HG03439 (cell line): ENCODE measurements at regions not wholly inside any gene's neighbourhood (a gene's known extent, or its start where the extent isn't known, plus 50 kb on each side); places are given as distances from the start of the nearest gene placed in this dataset.

Experiments used
- ATAC-seq: cut with Tn5 transposase; IDR thresholded peaks from one replicate; pipeline ENCODE4 v1.9.1; 2021; ENCODE audit warnings: mild to moderate bottlenecking, moderate library complexity; ENCODE audit not compliant: unreplicated experiment

DNA sequence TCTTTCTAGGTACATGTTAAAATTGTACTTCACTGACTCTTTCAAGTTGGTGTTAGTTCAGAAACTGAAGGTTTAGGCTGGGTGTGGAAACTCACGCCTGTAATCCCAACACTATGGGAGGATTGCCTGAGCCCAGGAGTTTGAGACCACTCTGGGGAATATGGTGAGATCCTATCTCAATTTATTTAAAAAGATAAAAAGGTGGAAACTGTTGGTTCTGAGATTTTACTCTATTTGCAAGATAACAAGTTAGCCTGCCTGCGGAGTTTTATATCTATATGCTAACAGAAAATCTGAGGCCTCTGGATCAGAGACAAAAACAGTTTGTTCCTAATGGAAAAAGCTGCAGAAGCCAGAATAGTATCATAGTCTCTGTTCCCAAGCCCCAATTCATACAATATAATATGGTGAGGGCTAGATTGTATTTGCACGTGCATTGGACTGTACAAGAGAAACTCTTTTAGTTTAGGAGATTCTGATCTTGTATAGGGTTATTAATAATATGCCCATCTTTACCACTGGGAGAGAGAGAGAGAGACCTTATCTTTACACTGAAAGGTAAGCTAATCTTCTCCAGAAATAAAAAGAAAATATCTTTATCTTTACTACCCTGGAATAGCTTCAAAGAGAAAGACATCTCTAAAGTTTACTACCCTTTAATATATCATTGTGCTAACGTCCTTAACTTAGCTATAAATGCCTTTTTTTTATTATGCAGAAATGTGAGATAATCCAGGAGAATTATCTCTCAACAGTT is 1267.6 kb downstream of the OTOL1 start:
- ATAC-seq = no peak

DNA sequence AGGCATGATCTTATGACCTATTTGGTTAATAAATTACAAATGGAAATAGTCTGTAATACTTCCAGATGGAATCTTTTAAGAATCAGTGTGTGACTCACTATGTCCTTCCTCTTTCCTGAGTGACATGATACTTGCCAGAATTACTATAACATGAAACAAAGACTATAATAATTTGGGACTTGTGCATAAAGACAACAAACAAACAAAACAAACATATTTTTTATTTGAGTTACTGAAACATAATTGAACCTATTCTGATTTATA is 1268.1 kb downstream of the OTOL1 start:
- ATAC-seq = no peak

DNA sequence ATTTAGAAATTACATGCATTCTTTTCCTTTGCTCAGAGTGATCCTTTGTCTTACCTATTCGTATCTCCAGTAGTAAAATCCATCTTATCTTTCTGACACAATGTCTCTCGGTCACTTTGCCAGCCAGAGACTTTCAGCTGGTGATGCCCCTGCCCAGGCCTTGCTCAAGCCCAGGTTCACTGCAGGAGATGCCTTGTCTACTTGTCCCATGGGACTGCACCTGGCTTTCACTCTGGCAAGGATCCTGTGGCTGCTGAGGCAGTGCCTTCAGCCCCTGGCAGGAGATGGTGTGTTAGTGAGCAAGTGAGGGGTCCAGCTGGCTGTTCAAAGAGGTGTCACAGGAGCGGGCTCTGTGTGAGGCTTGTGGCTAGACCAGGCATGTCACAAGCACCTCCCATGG is 1268.9 kb downstream of the OTOL1 start:
- no peak for ATAC-seq

DNA sequence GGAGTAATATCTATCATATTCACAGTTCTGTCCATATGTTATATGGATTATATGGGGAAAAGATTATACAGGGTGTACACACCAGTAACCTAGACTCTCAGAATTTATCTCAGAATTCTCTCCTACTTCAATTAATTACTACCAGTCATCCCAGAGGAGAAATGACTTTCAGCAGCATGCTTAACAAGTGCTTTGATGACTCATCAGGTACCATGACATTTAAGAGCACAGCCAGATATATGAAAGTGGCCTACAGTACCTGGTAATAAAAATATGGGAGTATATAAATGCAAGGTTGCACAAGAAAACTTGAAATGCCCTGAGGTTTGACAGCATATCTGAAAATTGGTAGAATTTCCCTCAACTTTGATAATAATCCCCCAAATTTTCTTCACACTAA is 1273.0 kb downstream of the OTOL1 start:
- no peak for ATAC-seq

DNA sequence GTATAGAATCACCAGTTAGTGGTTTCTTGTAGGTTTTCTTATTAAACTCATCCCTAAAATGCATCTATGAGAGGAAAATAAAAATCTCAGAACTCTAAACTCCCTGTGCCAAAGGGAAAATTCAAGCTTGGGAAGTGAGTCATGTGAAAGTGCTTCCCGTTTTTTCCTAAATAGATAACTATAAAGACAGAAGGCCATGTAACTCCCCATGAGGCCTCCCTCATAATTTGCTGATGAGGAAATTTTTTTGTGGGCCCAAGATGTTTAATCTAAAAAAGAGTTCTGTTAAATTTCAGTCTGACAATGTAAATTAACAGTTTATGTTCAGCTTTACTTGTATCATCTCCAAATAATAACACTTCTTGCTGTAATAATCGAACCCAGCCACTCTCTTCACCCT is 1273.9 kb downstream of the OTOL1 start:
- ATAC-seq = no peak

DNA sequence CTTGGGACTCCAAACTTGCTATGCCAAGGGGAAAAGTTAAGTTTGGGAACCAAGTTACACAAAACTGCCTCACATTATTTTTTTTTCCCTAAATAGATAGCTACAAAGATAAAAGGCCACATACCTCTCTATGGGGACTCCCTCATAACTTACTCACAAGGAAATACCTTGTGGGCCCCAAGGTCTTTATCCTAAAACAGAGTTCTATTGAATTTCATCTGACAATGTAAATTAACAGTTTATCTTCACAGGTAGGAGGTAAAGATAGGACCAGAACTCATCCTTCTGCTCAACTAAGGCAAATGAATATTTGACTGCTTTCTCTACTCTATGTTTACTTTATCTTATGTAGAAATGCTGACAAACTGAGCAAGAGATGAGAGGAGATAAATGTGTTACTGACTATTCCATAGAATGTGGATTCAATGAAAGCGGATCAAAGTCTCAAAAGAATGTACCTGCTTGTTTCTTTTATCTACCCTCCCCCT is 1278.0 kb downstream of the OTOL1 start:
- no peak for ATAC-seq

DNA sequence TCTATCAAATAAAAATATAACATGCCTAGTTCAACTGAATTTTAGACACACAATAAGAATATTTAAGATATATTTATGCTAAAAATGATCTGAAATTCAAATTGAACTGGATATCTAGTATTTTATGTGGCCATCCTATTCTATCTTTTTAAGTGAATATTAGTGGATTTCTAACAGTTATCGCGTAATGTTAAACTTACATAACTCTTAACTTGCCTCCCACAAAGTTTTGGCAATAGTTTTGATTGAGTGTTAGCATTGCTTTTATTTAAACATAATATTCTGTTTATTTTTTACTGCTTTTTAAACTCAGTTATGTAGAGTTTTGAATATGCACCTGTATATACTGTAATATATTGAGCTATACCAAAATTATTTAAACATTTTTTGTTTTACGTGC is 1279.5 kb downstream of the OTOL1 start:
- ATAC-seq = no peak

DNA sequence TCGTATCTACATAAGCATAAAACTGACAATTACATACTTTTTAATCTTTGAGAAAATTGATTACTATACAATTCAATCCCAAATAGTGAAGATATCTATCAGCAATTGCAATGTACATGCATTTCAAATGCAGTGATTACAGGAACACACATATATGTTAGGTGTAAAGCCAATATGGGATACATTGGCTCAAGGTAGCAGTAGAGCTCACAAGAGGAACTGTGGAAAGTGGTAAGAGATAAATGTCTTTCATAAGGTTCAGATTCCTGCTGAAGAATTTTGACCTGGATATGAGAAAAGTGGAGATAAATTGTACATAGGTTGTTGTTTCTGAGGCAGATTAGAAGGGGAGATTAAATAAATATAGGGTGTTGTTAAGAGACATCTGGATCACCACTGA is 1280.5 kb downstream of the OTOL1 start:
- ATAC-seq = no peak

DNA sequence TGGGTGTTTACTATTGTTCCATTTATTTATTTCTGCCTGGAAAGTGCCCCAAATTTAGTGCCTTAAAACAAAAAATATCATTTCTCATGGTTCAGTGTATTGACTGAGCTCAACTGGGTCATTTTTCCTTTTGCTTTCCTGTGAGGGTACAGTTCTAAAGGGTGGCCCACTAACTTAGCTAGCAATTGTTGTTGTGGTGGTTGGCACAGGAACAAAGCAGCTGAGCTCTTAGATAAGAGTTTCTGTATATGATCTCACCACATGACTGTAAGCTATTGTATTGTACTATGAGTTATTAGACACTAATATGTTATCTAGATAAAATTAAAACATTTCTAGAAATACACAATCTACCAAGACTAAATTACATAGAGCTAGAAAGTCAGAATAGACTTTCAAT is 1283.7 kb downstream of the OTOL1 start:
- ATAC-seq = no peak

DNA sequence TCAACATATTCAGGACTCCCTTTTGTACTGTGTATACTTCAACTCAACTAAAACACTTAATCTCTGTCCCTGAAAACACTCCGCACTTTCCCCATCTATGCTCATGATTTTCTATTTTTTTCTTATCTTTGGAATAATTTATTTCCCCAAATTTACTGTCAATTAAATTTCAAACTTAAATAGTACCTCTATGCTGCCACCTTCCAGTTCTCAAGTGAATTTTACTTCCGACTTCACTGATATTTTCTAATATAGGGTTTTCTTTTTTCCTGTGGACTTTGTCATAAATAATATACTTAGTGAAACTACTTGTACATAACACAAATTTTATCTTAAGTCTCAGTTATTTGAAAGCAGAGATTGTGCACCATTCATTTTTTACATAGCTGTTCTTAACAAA is 1303.3 kb downstream of the OTOL1 start:
- ATAC-seq = no peak

DNA sequence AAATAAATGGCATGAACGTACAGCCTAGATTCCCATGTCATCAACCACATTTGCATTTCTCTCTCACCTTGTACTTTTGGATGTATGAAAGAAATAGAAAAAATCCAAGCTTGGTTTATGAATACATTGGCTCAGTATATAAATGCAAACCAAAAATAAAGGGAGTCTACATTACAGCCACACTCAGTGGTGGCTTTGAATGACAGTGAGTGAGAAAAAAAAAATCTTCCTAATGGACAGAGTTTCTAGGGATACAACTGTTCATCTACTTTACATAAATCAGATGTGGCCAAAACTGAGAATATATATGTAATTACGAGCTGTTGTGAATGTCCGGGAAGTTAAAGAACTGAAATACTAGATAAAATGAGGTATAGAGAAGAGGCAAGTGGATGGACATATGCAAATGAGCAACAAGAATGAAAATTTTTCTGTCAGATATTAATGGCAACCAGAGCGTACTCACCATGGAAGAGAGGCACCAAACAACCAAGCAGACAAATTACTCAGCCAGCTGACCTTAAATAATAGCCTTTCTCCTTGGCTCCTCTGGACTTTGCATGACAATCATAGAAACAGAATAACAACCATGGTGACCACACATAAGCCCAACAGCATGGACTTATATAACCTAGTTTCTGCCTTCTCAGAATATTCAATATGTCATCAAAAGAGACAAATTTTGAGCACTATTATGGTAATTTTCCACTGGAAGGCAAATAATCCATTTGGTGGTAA is 1305.8 kb downstream of the OTOL1 start:
- no peak for ATAC-seq

DNA sequence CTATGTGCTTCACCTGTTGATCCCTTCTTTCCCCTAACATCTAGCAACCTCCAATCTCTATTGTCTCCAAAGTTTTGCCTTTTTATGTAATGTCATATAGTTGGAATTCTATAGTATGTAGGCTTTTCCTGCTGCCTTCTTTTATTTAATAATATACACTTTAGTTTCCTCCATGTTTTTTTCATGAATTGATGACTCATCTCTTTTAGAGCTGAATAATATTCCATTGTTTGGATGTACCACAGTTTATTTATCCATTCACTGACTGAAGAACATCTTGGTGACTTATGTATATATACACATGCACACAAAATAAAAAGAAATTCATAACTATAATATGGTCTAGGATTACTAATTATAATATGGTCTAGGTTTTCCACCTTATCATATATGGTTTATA is 1314.2 kb downstream of the OTOL1 start:
- ATAC-seq = no peak

DNA sequence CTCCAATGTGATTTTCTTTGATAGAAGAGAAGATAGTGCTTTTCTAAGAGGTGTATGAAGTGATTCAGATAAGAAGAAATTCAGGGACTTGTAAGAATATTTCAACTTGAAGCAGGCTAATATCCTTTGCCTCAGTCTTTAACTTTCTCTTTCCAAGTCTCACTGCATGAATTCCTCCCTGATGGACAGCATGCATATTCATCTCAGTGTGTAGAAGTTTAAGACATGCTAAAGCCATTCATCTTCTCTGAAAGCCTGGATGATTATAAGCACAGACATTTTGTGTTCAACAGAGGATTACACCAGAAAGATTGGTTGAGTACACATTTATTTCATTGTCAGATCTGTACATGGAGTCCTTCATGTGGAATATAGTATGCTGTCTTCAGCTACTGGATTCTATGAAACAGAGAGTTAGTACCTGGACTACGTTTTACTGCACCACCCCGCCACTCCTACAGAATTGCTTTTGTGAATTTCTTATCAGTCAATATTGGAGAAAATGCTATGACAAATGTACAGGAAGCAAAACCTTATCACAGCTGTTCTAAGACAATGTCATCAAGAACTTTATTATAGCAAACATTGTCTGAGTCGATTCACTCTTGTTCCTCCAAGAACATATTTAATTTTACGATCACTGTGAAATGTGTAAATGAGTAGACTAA is 1346.1 kb downstream of the OTOL1 start:
- ATAC-seq = no peak

DNA sequence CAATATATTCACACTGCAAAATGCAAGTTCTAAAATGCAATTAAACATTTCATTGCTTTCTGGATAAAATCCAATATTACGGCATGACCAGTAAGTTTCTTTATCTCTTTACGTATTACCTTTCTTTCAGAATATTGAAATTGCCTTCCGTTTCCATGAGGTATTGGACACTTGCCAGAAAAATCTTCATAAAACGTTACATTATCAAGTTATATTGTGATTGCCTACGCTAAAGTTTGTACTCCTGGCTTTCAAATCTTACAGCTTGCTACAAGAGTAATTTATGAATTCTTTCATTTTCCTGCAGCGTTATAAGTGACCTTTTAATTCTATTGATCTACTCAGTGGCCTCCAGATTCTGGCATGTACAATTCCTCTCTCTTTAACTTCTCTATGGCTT is 1349.3 kb downstream of the OTOL1 start:
- no peak for ATAC-seq

DNA sequence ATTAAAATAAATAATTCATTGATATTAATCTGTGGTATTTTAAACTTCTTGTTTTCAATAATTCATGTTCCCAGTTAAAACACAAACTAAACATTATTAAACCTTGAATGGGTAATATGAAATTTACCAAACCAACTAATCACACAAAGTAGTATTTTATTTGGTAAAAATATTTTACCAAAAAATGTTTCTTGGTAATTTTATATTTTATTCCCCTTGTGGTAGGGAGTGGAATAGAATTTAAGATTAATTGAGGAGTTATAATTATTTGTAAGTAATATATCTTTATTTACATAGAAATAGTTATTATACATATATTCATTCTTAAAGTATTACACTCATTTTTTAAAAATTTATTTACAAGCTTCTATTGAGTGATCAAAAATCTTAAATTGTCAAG is 1350.9 kb downstream of the OTOL1 start:
- no peak for ATAC-seq

DNA sequence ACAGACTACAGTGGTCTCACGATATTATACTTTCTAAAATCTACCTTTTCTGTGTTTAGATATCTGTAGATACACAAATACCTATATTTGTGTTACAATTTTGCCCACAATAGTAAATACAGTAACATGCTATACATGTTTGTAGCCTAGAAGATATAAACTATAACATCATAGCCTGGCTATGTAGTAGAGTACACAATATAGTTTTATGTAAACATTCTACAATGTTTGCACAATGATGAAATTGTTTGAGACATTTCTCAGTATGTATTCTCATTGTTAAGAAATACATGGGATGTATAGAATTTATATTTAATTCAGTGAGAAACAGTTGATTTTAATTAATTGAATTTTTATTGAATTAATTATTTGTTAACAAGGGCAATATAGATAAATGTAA is 1367.0 kb downstream of the OTOL1 start:
- no peak for ATAC-seq

DNA sequence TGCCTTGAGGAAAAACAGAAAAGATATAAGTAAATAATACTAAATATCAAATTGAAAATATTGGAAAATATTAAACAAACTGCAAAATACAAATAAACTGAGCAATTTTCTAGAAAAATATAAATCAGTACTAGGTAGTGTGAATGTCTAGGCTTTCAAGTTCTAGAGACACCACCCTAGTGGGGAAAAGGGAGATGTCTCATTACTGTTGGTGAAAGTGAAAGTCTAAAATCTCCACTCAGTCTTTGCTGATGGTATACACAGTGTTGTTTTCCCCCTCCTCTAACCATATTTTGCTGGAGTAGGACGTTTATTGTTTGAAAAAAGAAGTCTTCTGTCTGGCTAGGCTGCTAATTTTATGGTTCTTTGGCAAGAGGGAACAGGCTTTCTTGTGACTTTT is 1368.9 kb downstream of the OTOL1 start:
- ATAC-seq = no peak

DNA sequence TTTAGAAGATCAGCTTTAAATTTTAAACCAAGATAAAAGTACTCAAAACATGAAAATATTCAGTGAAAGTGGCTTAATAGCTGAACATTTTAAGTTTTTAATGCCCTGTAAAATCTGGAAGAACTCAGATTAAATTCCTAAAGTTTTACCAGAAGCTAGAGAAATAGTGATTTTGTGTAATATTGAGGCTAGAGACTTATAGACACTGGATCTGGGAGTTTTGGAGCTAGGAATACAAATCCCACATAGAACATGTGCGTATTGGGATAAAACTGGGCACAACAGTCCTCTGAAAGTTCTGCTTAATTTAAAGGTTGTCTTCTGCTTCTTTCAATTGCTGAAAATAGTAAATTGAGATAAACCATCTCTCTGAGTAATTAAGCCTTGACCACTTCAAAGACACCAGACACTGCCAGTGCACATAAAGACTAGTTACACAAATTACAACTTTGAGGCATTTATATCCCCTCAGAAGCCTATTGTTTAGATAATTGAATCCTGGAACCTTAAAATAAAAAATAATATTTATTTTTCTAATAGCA is 1382.5 kb downstream of the OTOL1 start:
- ATAC-seq = no peak

DNA sequence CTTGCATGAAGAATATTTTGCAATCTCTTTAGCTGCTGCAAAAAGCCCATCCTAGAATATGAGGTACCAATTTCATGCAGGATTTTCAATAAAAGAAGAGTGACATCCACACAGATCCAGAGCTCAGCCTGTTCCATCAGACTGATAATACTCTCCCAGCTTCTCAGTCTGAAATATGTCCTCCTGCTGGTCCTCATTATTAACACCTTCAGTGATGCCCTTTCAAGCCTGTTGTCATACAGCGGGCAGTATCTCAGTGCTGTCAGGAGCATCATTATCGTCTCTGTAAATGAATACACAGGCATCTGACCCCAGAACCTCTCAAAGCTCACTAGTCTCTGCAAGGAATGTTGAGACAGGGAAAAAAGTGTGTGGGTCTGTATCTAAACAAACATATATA is 1387.8 kb downstream of the OTOL1 start:
- no peak for ATAC-seq

DNA sequence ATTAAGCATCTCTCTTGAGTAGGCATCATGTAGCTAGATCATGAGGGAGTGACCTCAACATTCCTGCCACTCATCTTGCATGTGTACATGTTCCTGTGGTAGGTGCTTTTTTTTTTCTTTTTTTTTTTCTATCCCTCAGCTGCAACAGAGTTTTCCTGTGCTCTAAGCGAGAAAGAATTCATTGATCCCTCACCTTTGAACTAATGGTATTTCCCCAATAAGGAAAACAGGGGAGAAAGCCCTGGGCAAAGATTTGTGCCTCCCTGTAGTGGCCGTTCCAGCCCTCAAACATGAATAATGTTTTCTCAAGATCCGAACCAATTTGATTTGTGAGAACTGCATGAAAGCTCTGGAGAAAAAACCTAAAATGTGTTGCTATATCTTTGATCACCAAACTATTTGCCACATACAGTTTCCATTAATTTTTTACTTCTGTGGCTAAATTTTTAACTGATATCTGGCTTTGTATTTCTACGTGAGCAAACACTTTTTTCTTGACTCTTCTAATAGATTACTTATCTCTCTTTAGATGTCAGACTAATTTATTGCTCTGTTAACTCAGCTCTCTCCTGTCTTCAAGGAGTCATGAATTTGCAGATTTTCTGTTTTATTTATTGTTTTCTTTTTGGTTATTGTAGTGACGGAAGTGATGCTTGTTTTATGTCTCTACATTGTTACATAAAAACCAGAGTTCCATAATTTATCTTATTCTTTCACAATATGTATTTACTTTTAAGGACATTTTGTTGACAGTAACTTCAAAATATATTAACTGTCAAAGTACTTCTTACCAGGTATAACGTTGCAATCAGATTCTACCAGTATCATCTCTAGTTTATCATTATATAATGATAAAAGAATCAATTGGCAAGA is 1396.5 kb downstream of the OTOL1 start:
- ATAC-seq = no peak

DNA sequence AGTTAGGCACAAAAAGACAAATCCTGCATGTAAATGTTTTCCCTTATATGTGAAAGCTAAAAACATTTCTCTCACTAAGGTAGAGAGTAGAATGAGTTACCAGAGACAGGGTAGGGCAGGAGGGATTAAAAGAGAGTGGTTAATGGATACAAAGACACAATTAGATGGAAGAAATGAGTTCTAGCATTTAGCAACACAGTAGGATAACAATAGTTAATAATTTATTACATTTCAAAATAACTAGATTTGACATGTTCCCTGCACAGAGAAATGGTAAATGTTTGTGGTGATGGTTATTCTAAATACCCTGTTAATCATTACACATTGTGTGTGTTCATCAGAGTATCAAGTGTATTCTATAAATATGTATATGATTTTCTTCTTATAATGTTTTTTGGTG is 1400.7 kb downstream of the OTOL1 start:
- ATAC-seq = no peak
